NB4 (cell line): ENCODE measurements at regions not wholly inside any gene's neighbourhood (a gene's known extent, or its start where the extent isn't known, plus 50 kb on each side); places are given as distances from the start of the nearest gene placed in this dataset.

ENCODE experiments used
- DNase-seq: peaks from one replicate; pipeline ENCODE4 v3.0.0; 2010; ENCODE audit warnings: low read depth
- H3K4me3 ChIP-seq: one replicate; pipeline ENCODE4 v1.5.1; 2011; ENCODE audit warnings: mild to moderate bottlenecking, low read depth, low read length, moderate library complexity
- CTCF ChIP-seq: IDR thresholded peaks from one replicate; pipeline ENCODE4 v1.5.1; 2012; ENCODE audit warnings: low read depth, low read length
- MAX ChIP-seq: IDR thresholded peaks from 2 replicates; pipeline ENCODE4 v1.6.1; 2011; ENCODE audit warnings: low read depth, low read length
- MYC ChIP-seq: IDR thresholded peaks from 2 replicates; pipeline ENCODE4 v1.6.1; 2011; ENCODE audit warnings: low read depth, low read length
- POLR2A ChIP-seq: IDR thresholded peaks from 2 replicates; pipeline ENCODE4 v1.6.1; 2011; ENCODE audit warnings: mild to moderate bottlenecking; ENCODE audit not compliant: insufficient read length; ENCODE audit errors: extremely low read depth

- no peak overlapping the region for H3K4me3 ChIP-seq
- no peak for DNase-seq
- no peak for TF ChIP-seq MAX
- no peak for TF ChIP-seq POLR2A
- no peak for TF ChIP-seq MYC
Measured at GRCh38 chr7:13476881-13477444, 512.5 kb downstream of the ETV1 start.

- TF ChIP-seq POLR2A (no peak), CTCF (no peak), MAX (no peak), MYC (no peak)
- DNase-seq = no peak
- H3K4me3 ChIP-seq = no peak overlapping the region
Measured at GRCh38 chr7:13489386-13489785, 500.1 kb downstream of the ETV1 start.

- no peak overlapping the region for H3K4me3 ChIP-seq
- TF ChIP-seq MAX = no peak
- TF ChIP-seq CTCF = no peak
- TF ChIP-seq POLR2A = no peak
- no peak for TF ChIP-seq MYC
- no peak for DNase-seq
Measured at GRCh38 chr7:13496976-13497375, 492.5 kb downstream of the ETV1 start.

- TF ChIP-seq POLR2A = no peak
- TF ChIP-seq MYC = no peak
- TF ChIP-seq CTCF = no peak
- TF ChIP-seq MAX = no peak
- H3K4me3 ChIP-seq = no peak overlapping the region
- DNase-seq = no peak
Measured at GRCh38 chr7:13508586-13508985, 480.9 kb downstream of the ETV1 start.

GRCh38 chr7:13518738-13519137 is 470.7 kb downstream of the ETV1 start:
- H3K4me3 ChIP-seq = no peak overlapping the region
- TF ChIP-seq POLR2A (no peak), CTCF (no peak), MAX (no peak), MYC (no peak)
- DNase-seq = no peak

GRCh38 chr7:13524076-13524475 is 465.4 kb downstream of the ETV1 start:
- no peak for DNase-seq
- H3K4me3 ChIP-seq = no peak overlapping the region
- TF ChIP-seq POLR2A (no peak), MYC (no peak), CTCF (no peak), MAX (no peak)
